A549 (cell line): ENCODE measurements at regions not wholly inside any gene's neighbourhood (a gene's known extent, or its start where the extent isn't known, plus 50 kb on each side); places are given as distances from the start of the nearest gene placed in this dataset.
"Not testable (repeated sequence)": the region's sequence is repeated elsewhere in the genome, so short reads cannot be mapped to it uniquely, and the experiment has no call there.

Experiments used
- CTCF ChIP-seq: fragments of >200 bp; sonication (Bioruptor Twin); formaldehyde crosslinking; IDR thresholded peaks from 3 replicates; pipeline ENCODE4 v1.5.1; 2016
- EHMT2 ChIP-seq: fragments of 200-600 bp; sonication (generic); IDR thresholded peaks from 2 replicates; pipeline ENCODE4 v1.6.1; 2016; ENCODE audit warnings: antibody characterized with exemption, low read depth, mild to moderate bottlenecking, moderate library complexity
- HDAC2 ChIP-seq: fragments of 200-600 bp; sonication (generic); IDR thresholded peaks from 2 replicates; pipeline ENCODE4 v1.6.1; 2016
- MAX ChIP-seq: IDR thresholded peaks from 2 replicates; pipeline ENCODE4 v1.6.1; 2012
- PHF8 ChIP-seq: fragments of 200-600 bp; sonication (generic); IDR thresholded peaks from 2 replicates; pipeline ENCODE4 v1.6.1; 2016; ENCODE audit warnings: low read depth, mild to moderate bottlenecking, antibody characterized with exemption, moderate library complexity, borderline replicate concordance

GRCh38 chrX:39436538-39436937, 635.3 kb downstream of the MID1IP1 start:
- not testable (repeated sequence) for TF ChIP-seq MAX, CTCF, HDAC2, PHF8, EHMT2
